AG09319 (cell line): ENCODE measurements at regions not wholly inside any gene's neighbourhood (a gene's known extent, or its start where the extent isn't known, plus 50 kb on each side); places are given as distances from the start of the nearest gene placed in this dataset.

Experiments used
- DNase-seq: peaks from one replicate; pipeline ENCODE4 v3.0.0-alpha.2; 2010; ENCODE audit warnings: low read depth; ENCODE audit errors: extremely low read depth
- CTCF ChIP-seq: IDR thresholded peaks from 2 replicates; pipeline ENCODE4 v1.5.1; 2011; ENCODE audit warnings: low read depth, mild to moderate bottlenecking, inconsistent platforms, low read length, moderate library complexity

- no peak for DNase-seq
- TF ChIP-seq CTCF, result no peak
These were observed 319.5 kb upstream of the HSF2 start for GRCh38 chr6:122079916-122080315.

GRCh38 chr6:122081921-122082320 is 317.5 kb upstream of the HSF2 start:
- no peak for TF ChIP-seq CTCF
- no peak for DNase-seq

- TF ChIP-seq CTCF, result no peak
- DNase-seq, result no peak
These were observed 317.1 kb upstream of the HSF2 start for GRCh38 chr6:122082370-122082769.

- no peak for TF ChIP-seq CTCF
These were observed 307.1 kb upstream of the HSF2 start for GRCh38 chr6:122092366-122092765.

GRCh38 chr6:122098201-122098678 is 301.2 kb upstream of the HSF2 start:
- DNase-seq, result no peak
- TF ChIP-seq CTCF, result no peak

More at GRCh38 chr6:122092366-122092765, 307.1 kb upstream of the HSF2 start:
- DNase-seq, result no peak

- TF ChIP-seq CTCF, result no peak
- DNase-seq, result no peak
These were observed 297.4 kb upstream of the HSF2 start for GRCh38 chr6:122102026-122102425.

- no peak for TF ChIP-seq CTCF
- DNase-seq, result no peak
These were observed 292.1 kb upstream of the HSF2 start for GRCh38 chr6:122107256-122107852.
